A673 (cell line): ENCODE measurements at regions not wholly inside any gene's neighbourhood (a gene's known extent, or its start where the extent isn't known, plus 50 kb on each side); places are given as distances from the start of the nearest gene placed in this dataset.
A peak's percentile ranks its signal among the peaks of the same experiment; 100 is the strongest.

Experiments
- BruUV-seq: library from RNA; stranded (reverse); fragments of 400-500 nt; replicated peaks from 2 replicates; lab custom pipeline; 2021; lab: Mats Ljungman, UMichigan
- CTCF ChIA-PET: fragments of 300-600 bp; sonication (Branson Sonifier 250); formaldehyde crosslinking; loops from one replicate; lab custom pipeline; 2022; ENCODE audit warnings: antibody characterized with exemption; lab: Charles Lee
- POLR2A ChIA-PET: fragments of 300-600 bp; sonication (Branson Sonifier 250); formaldehyde crosslinking; loops from one replicate; lab custom pipeline; 2022; ENCODE audit warnings: antibody characterized with exemption; ENCODE audit not compliant: low non-redundant PET; lab: Charles Lee
- DNase-seq: peaks from one replicate; pipeline ENCODE4 v3.0.0-alpha.2; 2015; ENCODE audit warnings: low spot score
- H3K27ac ChIP-seq: fragments of 200-600 bp; sonication (generic); 2 replicates; pipeline ENCODE4 v1.5.1; 2016; ENCODE audit warnings: mixed run types, low read depth, mild to moderate bottlenecking, mixed read lengths, antibody characterized with exemption, low read length; ENCODE audit not compliant: poor library complexity, severe bottlenecking
- H3K27me3 ChIP-seq: fragments of 200-600 bp; sonication (generic); replicated peaks from 2 replicates; pipeline ENCODE4 v1.6.1; 2017; ENCODE audit warnings: mixed run types, low read depth, mild to moderate bottlenecking, mixed read lengths, antibody characterized with exemption, low read length; ENCODE audit not compliant: insufficient read depth, poor library complexity
- H3K36me3 ChIP-seq: fragments of 200-600 bp; sonication (generic); 2 replicates; pipeline ENCODE4 v1.6.1; 2016; ENCODE audit warnings: mixed run types, mild to moderate bottlenecking, mixed read lengths, antibody characterized with exemption, low read length; ENCODE audit not compliant: insufficient read depth, poor library complexity, severe bottlenecking
- H3K4me1 ChIP-seq: fragments of 200-600 bp; sonication (generic); 2 replicates; pipeline ENCODE4 v1.6.1; 2017; ENCODE audit warnings: mixed run types, mild to moderate bottlenecking, mixed read lengths, antibody characterized with exemption, low read length; ENCODE audit not compliant: insufficient read depth, poor library complexity, severe bottlenecking
- H3K4me3 ChIP-seq: fragments of 200-600 bp; sonication (generic); 2 replicates; pipeline ENCODE4 v1.5.1; 2016; ENCODE audit warnings: low read depth, mixed run types, mild to moderate bottlenecking, mixed read lengths, low read length; ENCODE audit not compliant: poor library complexity, severe bottlenecking
- H3K9me3 ChIP-seq: fragments of 200-600 bp; sonication (generic); 2 replicates; pipeline ENCODE4 v1.6.1; 2016; ENCODE audit warnings: mixed run types, low read depth, mild to moderate bottlenecking, mixed read lengths, antibody characterized with exemption, low read length; ENCODE audit not compliant: poor library complexity, severe bottlenecking
- CTCF ChIP-seq: fragments of 300-800, 200-600 bp; sonication (generic); conservative IDR thresholded peaks from 2 replicates; pipeline ENCODE4 v1.5.1; 2017; ENCODE audit warnings: low read depth, mild to moderate bottlenecking, antibody characterized with exemption, low read length, moderate library complexity, mixed read lengths
- EZH2 ChIP-seq: fragments of 200-600 bp; sonication (generic); IDR thresholded peaks from 2 replicates; pipeline ENCODE4 v1.6.1; 2017; ENCODE audit warnings: borderline replicate concordance, low read depth, mild to moderate bottlenecking, mixed read lengths, antibody characterized with exemption, low read length; ENCODE audit not compliant: poor library complexity, severe bottlenecking
- intact Hi-C: fragments of 100-400 bp; cut with micrococcal nuclease; formaldehyde crosslinking; loops from one replicate; pipeline ENCODE4 v1.10.0; 2022; ENCODE audit not compliant: unreplicated experiment

DNA sequence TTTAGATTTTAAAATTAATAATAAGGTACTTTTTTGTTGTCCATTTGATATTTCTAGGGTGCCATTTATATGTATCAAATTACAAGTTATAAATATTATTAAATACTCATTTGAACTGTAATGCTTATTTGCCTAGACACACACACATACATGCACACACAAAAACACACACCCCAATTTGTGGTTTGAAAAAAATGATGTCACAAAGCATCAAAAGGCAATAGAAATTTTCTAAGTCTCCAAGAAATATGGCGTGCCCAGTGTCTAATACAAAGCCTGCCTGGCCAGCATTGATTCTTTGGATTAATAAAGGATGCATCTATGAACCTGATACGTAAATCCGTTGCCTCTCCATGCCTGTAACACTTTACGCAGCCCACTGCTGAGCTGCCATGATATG lies 252.8 kb upstream of the BLID start:
- intact Hi-C loops: loop anchor here (10.0 kb wide), 1 partner anchor 154 kb away; no protein-coding TSS in a partner anchor
- TF ChIP-seq EZH2: no peak
- no peak for TF ChIP-seq CTCF

DNA sequence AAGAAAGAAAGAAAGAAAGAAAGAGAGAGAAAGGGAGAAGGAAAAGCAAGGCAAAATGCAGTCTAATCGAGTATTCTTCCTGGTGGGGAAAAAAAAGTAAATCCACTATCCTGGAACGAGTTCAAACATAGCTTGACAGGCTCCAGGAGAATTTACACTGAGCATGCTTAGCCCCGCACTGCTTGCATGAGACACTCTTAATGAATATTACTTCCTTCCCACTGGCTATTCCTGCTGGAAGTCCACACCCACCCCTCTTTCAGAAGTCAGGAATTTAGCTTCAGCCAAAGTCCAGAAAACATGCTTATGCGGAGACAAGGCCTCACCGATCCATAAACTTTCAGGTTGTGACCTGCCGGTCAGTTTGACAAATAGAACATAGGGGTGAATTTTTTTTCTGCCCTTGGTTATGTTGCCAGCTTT lies 251.8 kb upstream of the BLID start:
- peaks cover 14% of the 10 kb centered on the region for H3K4me1 ChIP-seq
- TF ChIP-seq CTCF: no peak
- TF ChIP-seq EZH2: no peak
- no peaks in the 10 kb centered on the region for H3K27me3 ChIP-seq
- DNase-seq: peak; percentile 52
- no peak overlapping the region for H3K27ac ChIP-seq
- H3K36me3 ChIP-seq: no peaks in the 10 kb centered on the region
- H3K4me3 ChIP-seq: no peak overlapping the region
- BruUV-seq: no TSS peak
- H3K9me3 ChIP-seq: no peaks in the 10 kb centered on the region
- ChIA-PET POLR2A (no interaction called here), CTCF (no interaction called here)
- intact Hi-C loops: loop anchor here (10.0 kb wide), 1 partner anchor 153 kb away; no protein-coding TSS in a partner anchor

More for the DNA sequence above, 252.8 kb upstream of the BLID start:
- CTCF ChIA-PET: no interaction called here
- no peak for DNase-seq
- Histone ChIP-seq H3K27me3 (no peaks in the 10 kb centered on the region), H3K27ac (no peak overlapping the region), H3K36me3 (no peaks in the 10 kb centered on the region), H3K4me3 (no peak overlapping the region), H3K9me3 (no peaks in the 10 kb centered on the region), H3K4me1 (peaks cover 14% of the 10 kb centered on the region)
- BruUV-seq: no TSS peak
- POLR2A ChIA-PET: no interaction called here

GRCh38 chr11:122365610-122366360 lies 249.8 kb upstream of the BLID start:
- ChIA-PET POLR2A (no interaction called here), CTCF (no interaction called here)
- H3K27me3 ChIP-seq: no peaks in the 10 kb centered on the region
- H3K4me3 ChIP-seq: no peak overlapping the region
- no peak overlapping the region for H3K27ac ChIP-seq
- BruUV-seq: no TSS peak
- H3K9me3 ChIP-seq: no peaks in the 10 kb centered on the region
- no peaks in the 10 kb centered on the region for H3K36me3 ChIP-seq
- intact Hi-C loops: loop anchor here (10.0 kb wide), 1 partner anchor 151 kb away; no protein-coding TSS in a partner anchor
- peaks cover 14% of the 10 kb centered on the region for H3K4me1 ChIP-seq
- TF ChIP-seq CTCF: no peak
- TF ChIP-seq EZH2: no peak
- DNase-seq: no peak
